Keratinocyte (primary cell): ENCODE measurements at regions not wholly inside any gene's neighbourhood (a gene's known extent, or its start where the extent isn't known, plus 50 kb on each side); places are given as distances from the start of the nearest gene placed in this dataset.
"Not testable (repeated sequence)": the region's sequence is repeated elsewhere in the genome, so short reads cannot be mapped to it uniquely, and the experiment has no call there.

Source experiments
- CTCF ChIP-seq, 3 experiments: IDR thresholded peaks in 1 of 3; conservative IDR thresholded peaks in 1 of 3; optimal IDR thresholded peaks in 1 of 3; 2 replicates in 2 of 3; 3 replicates in 1 of 3; pipeline versions ENCODE3 to v1.5.1; 2011; ENCODE audit warnings: low read length in 3 of 3, mild to moderate bottlenecking in 3 of 3, moderate library complexity in 2 of 3, control low read depth in 1 of 3, inconsistent platforms in 1 of 3; ENCODE audit not compliant: insufficient read depth in 2 of 3; ENCODE audit errors: extremely low read depth in 1 of 3
- EZH2 ChIP-seq: IDR thresholded peaks from one replicate; pipeline ENCODE4 v1.6.1; 2012; ENCODE audit warnings: inconsistent platforms, mild to moderate bottlenecking, low read length, moderate library complexity

GRCh38 chr18:14223231-14223822 is 91.1 kb upstream of the ZNF519 start:
- not testable (repeated sequence) for TF ChIP-seq CTCF (optimal IDR thresholded peaks at IDR 0.05 in 1 of 3, IDR thresholded peaks at IDR 0.05 in 1 of 3, conservative IDR thresholded peaks at IDR 0.05 in 1 of 3; ENCODE audit: extremely low read depth in 1 of 3, insufficient read depth in 2 of 3, low read length in 3 of 3); EZH2
